Endothelial cell of umbilical vein (primary cell): ENCODE measurements at regions not wholly inside any gene's neighbourhood (a gene's known extent, or its start where the extent isn't known, plus 50 kb on each side); places are given as distances from the start of the nearest gene placed in this dataset.

ENCODE experiments used
- CTCF ChIP-seq, 2 donors: IDR thresholded peaks; 1 replicate in 1 of 2; 2 replicates in 1 of 2; pipeline ENCODE4 v1.5.1; 2011; ENCODE audit warnings: low read length in 2 of 2, mild to moderate bottlenecking in 2 of 2, moderate library complexity in 2 of 2, control low read depth in 1 of 2, inconsistent platforms in 1 of 2, low read depth in 1 of 2; ENCODE audit not compliant: insufficient read depth in 1 of 2; ENCODE audit errors: extremely low read depth in 1 of 2
- EZH2 ChIP-seq: IDR thresholded peaks from 2 replicates; pipeline ENCODE4 v1.6.1; 2012; ENCODE audit warnings: borderline replicate concordance, low read depth, mild to moderate bottlenecking, moderate library complexity, low read length, inconsistent platforms; ENCODE audit not compliant: severe bottlenecking

- TF ChIP-seq CTCF (IDR thresholded peaks at IDR 0.05; ENCODE audit: extremely low read depth in 1 of 2, insufficient read depth in 1 of 2, low read depth in 1 of 2, low read length in 2 of 2) (no peak), EZH2 (no peak)
Observed at GRCh38 chr4:14841801-14842768, 160.2 kb upstream of the CPEB2 start.
